K562 (cell line): ENCODE measurements at regions not wholly inside any gene's neighbourhood (a gene's known extent, or its start where the extent isn't known, plus 50 kb on each side); places are given as distances from the start of the nearest gene placed in this dataset.

Experiments used
- BCL6 ChIP-seq: fragments of 250-450 bp; sonication (Bioruptor Pico); IDR thresholded peaks from 2 replicates; pipeline ENCODE4 v1.4.0; 2020
- CBFB ChIP-seq: sonication (generic); formaldehyde crosslinking; IDR thresholded peaks from 2 replicates; pipeline ENCODE4 v1.4.0; 2020; ENCODE audit warnings: mild to moderate bottlenecking, missing genetic modification reagents
- EHMT2 ChIP-seq: fragments of 450-650 bp; IDR thresholded peaks from 2 replicates; pipeline ENCODE4 v1.6.1; 2018; ENCODE audit warnings: antibody characterized with exemption
- ETS1 ChIP-seq: conservative IDR thresholded peaks from 2 replicates; pipeline ENCODE4 v1.6.1; 2011; ENCODE audit warnings: low read depth, mild to moderate bottlenecking, low read length; ENCODE audit not compliant: control insufficient read depth
- POLR2A ChIP-seq: fragments of 450-650 bp; conservative IDR thresholded peaks from 2 replicates; pipeline ENCODE4 v1.6.1; 2016
- RFX1 ChIP-seq: fragments of 450-650 bp; IDR thresholded peaks from 2 replicates; pipeline ENCODE4 v1.6.1; 2016; ENCODE audit warnings: mild to moderate bottlenecking, moderate library complexity
- SP1 ChIP-seq: sonication (generic); formaldehyde crosslinking; IDR thresholded peaks from 2 replicates; pipeline ENCODE4 v1.8.1; 2022; ENCODE audit warnings: mild to moderate bottlenecking, missing genetic modification reagents
- ZNF24 ChIP-seq: fragments of 450-650 bp; IDR thresholded peaks from 2 replicates; pipeline ENCODE4 v1.6.1; 2016
- TF ChIP-seq, protein P1 (sequence below): sonication (generic); formaldehyde crosslinking; IDR thresholded peaks from 2 replicates; pipeline ENCODE4 v1.8.1; 2023; ENCODE audit warnings: mild to moderate bottlenecking, missing genetic modification reagents
- TF ChIP-seq, protein P2 (sequence below): fragments of 250-450 bp; sonication (Bioruptor Pico); IDR thresholded peaks from 2 replicates; pipeline ENCODE4 v1.9.0; 2021; ENCODE audit warnings: mild to moderate bottlenecking, inconsistent platforms
- TF ChIP-seq, protein P3 (sequence below), 3 experiments: IDR thresholded peaks in 2 of 3; conservative IDR thresholded peaks in 1 of 3; 2 replicates each; pipeline ENCODE4 v1.5.1; 2011 to 2012; ENCODE audit warnings: low read length in 3 of 3, mild to moderate bottlenecking in 3 of 3, control low read depth in 2 of 3, improper control_type of control experiment in 1 of 3, inconsistent platforms in 1 of 3, low read depth in 1 of 3, mixed read lengths in 1 of 3, moderate library complexity in 1 of 3; ENCODE audit not compliant: insufficient read depth in 2 of 3

DNA sequence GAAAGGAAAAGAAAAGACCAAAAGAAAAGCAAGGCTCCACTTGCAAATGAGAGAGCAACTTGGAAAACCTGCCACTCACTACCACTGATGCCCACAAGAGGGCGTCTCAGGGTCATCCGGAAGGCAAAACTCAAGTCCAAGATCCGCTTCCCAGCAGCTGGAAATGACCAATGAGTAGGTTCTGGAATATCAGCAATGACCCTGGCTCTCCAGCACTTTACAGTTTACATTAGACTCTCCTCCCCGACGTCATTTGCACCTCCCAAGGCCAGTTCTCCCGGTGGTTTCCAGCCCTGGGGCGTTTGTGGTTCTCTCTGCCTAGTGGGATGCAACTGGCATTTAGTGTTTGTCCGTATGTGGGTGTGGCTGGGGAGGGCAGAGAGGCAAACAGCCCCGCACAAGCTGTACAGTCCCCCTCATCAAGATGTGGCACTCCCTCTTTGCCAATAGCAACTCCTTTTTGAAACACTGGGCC, 193.8 kb upstream of the ZNF618 start:
- TF ChIP-seq ETS1 (no peak), BCL6 (CRISPR knock-in tag) (no peak), ZNF24 (no peak), EHMT2 (no peak), POLR2A (no peak), CBFB (CRISPR knock-in tag) (no peak), RFX1 (no peak), SP1 (CRISPR knock-in tag) (no peak)
- TF ChIP-seq, protein P1, sequence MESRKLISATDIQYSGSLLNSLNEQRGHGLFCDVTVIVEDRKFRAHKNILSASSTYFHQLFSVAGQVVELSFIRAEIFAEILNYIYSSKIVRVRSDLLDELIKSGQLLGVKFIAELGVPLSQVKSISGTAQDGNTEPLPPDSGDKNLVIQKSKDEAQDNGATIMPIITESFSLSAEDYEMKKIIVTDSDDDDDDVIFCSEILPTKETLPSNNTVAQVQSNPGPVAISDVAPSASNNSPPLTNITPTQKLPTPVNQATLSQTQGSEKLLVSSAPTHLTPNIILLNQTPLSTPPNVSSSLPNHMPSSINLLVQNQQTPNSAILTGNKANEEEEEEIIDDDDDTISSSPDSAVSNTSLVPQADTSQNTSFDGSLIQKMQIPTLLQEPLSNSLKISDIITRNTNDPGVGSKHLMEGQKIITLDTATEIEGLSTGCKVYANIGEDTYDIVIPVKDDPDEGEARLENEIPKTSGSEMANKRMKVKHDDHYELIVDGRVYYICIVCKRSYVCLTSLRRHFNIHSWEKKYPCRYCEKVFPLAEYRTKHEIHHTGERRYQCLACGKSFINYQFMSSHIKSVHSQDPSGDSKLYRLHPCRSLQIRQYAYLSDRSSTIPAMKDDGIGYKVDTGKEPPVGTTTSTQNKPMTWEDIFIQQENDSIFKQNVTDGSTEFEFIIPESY (CRISPR knock-in tag), result no peak
- TF ChIP-seq, protein P2, sequence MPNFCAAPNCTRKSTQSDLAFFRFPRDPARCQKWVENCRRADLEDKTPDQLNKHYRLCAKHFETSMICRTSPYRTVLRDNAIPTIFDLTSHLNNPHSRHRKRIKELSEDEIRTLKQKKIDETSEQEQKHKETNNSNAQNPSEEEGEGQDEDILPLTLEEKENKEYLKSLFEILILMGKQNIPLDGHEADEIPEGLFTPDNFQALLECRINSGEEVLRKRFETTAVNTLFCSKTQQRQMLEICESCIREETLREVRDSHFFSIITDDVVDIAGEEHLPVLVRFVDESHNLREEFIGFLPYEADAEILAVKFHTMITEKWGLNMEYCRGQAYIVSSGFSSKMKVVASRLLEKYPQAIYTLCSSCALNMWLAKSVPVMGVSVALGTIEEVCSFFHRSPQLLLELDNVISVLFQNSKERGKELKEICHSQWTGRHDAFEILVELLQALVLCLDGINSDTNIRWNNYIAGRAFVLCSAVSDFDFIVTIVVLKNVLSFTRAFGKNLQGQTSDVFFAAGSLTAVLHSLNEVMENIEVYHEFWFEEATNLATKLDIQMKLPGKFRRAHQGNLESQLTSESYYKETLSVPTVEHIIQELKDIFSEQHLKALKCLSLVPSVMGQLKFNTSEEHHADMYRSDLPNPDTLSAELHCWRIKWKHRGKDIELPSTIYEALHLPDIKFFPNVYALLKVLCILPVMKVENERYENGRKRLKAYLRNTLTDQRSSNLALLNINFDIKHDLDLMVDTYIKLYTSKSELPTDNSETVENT (CRISPR knock-in tag), result no peak
- TF ChIP-seq, protein P3, sequence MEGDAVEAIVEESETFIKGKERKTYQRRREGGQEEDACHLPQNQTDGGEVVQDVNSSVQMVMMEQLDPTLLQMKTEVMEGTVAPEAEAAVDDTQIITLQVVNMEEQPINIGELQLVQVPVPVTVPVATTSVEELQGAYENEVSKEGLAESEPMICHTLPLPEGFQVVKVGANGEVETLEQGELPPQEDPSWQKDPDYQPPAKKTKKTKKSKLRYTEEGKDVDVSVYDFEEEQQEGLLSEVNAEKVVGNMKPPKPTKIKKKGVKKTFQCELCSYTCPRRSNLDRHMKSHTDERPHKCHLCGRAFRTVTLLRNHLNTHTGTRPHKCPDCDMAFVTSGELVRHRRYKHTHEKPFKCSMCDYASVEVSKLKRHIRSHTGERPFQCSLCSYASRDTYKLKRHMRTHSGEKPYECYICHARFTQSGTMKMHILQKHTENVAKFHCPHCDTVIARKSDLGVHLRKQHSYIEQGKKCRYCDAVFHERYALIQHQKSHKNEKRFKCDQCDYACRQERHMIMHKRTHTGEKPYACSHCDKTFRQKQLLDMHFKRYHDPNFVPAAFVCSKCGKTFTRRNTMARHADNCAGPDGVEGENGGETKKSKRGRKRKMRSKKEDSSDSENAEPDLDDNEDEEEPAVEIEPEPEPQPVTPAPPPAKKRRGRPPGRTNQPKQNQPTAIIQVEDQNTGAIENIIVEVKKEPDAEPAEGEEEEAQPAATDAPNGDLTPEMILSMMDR (IDR thresholded peaks at IDR 0.05 in 2 of 3, conservative IDR thresholded peaks at IDR 0.05 in 1 of 3; ENCODE audit: insufficient read depth in 2 of 3, low read depth in 1 of 3, low read length in 3 of 3), result peak; percentile 74 to 92 (median 84)
